Coronary artery (tissue), 2 donors: ENCODE measurements at regions not wholly inside any gene's neighbourhood (a gene's known extent, or its start where the extent isn't known, plus 50 kb on each side); places are given as distances from the start of the nearest gene placed in this dataset.

Experiments used
- DNase-seq: peaks from one replicate; pipeline ENCODE4 v3.0.0-alpha.2; 2017; ENCODE audit warnings: low spot score
- H3K27ac ChIP-seq, 2 donors: fragments of 200-600 bp; sonication (generic); one replicate each; pipeline ENCODE4 v1.5.1; 2016 to 2019
- H3K4me3 ChIP-seq: fragments of 200-600 bp; sonication (generic); 2 replicates; pipeline ENCODE4 v1.5.1; 2016; ENCODE audit warnings: mild to moderate bottlenecking, moderate library complexity
- CTCF ChIP-seq: fragments of 200-600 bp; sonication (generic); IDR thresholded peaks from one replicate; pipeline ENCODE4 v1.5.1; 2019; ENCODE audit warnings: antibody characterized with exemption

GRCh38 chr1:98030483-98030882 lies 109.6 kb upstream of the DPYD start:
- no peak for DNase-seq
- no peak for TF ChIP-seq CTCF

GRCh38 chr1:98028800-98029199 lies 108.0 kb upstream of the DPYD start:
- DNase-seq: no peak
- Histone ChIP-seq H3K27ac (no peak overlapping the region), H3K4me3 (no peak overlapping the region)
- no peak for TF ChIP-seq CTCF

More at GRCh38 chr1:98030483-98030882, 109.6 kb upstream of the DPYD start:
- Histone ChIP-seq H3K4me3 (no peak overlapping the region), H3K27ac (no peak overlapping the region)

GRCh38 chr1:98027103-98027705 lies 106.4 kb upstream of the DPYD start:
- DNase-seq: no peak
- Histone ChIP-seq H3K27ac (no peak overlapping the region), H3K4me3 (no peak overlapping the region)
- TF ChIP-seq CTCF: no peak

- Histone ChIP-seq H3K4me3 (no peak overlapping the region), H3K27ac (no peak overlapping the region)
- no peak for TF ChIP-seq CTCF
- DNase-seq: no peak
These were observed 105.0 kb upstream of the DPYD start for GRCh38 chr1:98025858-98026257.

GRCh38 chr1:98021126-98021525 lies 100.3 kb upstream of the DPYD start:
- no peak overlapping the region for H3K27ac ChIP-seq
- DNase-seq: no peak
- H3K4me3 ChIP-seq: no peak overlapping the region
- TF ChIP-seq CTCF: no peak

- no peak for TF ChIP-seq CTCF
- DNase-seq: no peak
- Histone ChIP-seq H3K27ac (no peak overlapping the region), H3K4me3 (no peak overlapping the region)
These were observed 98.9 kb upstream of the DPYD start for GRCh38 chr1:98019747-98020146.

GRCh38 chr1:98018074-98018473 lies 97.2 kb upstream of the DPYD start:
- no peak for TF ChIP-seq CTCF
- DNase-seq: no peak
- H3K4me3 ChIP-seq: no peak overlapping the region
- no peak overlapping the region for H3K27ac ChIP-seq
